HG03175 (cell line): ENCODE measurements at regions not wholly inside any gene's neighbourhood (a gene's known extent, or its start where the extent isn't known, plus 50 kb on each side); places are given as distances from the start of the nearest gene placed in this dataset.
"Not testable (repeated sequence)": the region's sequence is repeated elsewhere in the genome, so short reads cannot be mapped to it uniquely, and the experiment has no call there.

Experiments used
- ATAC-seq: cut with Tn5 transposase; IDR thresholded peaks from one replicate; pipeline ENCODE4 v1.9.1; 2021; ENCODE audit warnings: mild to moderate bottlenecking, moderate library complexity; ENCODE audit not compliant: unreplicated experiment

DNA sequence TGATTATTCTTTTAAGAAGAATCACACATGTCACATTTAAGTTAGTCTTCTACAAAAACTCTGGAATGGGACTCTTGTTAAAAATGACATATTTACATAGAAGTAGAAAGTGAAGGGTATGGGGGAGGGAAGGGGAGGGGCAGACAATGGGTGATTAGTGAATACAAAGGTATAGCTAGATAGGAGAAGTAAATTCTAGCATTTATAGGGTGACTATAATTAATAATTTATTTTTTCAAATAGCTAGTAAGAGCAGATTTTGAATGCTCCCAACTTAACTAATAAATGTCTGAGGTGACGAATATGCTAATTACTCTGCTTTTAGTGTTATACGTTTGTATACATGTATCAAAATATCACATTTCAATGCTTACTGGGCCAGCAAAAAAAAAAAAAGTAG, 59.4 kb downstream of the BLTP3B start:
- no peak for ATAC-seq

GRCh38 chr12:100078777-100079176, 63.9 kb downstream of the BLTP3B start:
- ATAC-seq: not testable (repeated sequence)

- ATAC-seq: no peak
Observed at GRCh38 chr12:100077367-100077766, 65.3 kb downstream of the BLTP3B start.

DNA sequence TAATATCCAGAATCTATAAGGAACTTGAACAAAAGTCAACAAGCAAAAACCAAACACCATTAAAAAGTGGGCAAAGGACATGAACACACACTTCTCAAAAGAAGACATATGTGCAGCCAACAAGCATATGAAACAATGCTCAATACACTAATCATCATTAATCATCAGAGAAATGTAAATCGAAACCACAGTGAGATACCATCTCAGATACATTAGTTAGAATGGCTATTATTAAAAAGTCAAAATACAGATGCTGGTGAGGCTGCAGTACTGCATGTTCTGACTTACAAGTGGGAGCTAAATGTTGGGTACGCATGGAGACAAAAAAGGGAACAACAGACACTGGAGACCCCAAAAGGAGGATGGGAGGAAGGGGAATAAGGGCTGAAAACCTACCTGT, 67.1 kb downstream of the BLTP3B start:
- ATAC-seq: no peak

DNA sequence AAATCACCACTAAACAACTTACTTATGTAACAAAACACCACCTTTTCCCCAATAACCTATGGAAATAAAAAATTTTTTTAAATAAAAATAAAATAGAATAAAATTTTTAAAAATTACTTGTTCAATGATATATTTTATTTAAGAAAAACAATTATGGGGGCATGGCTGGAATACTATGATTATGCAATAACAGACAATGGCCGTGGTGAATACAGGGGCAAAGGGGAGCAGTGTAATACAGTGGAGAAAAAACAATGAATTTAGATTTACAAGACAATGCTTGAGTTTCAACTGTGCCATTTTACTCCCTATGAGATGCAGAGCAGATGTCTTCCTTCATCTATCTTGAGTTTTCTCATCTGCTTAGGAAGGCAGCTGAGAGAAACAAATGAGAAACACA, 72.9 kb downstream of the BLTP3B start:
- no peak for ATAC-seq

GRCh38 chr12:100068305-100068704, 74.4 kb downstream of the BLTP3B start:
- no peak for ATAC-seq

DNA sequence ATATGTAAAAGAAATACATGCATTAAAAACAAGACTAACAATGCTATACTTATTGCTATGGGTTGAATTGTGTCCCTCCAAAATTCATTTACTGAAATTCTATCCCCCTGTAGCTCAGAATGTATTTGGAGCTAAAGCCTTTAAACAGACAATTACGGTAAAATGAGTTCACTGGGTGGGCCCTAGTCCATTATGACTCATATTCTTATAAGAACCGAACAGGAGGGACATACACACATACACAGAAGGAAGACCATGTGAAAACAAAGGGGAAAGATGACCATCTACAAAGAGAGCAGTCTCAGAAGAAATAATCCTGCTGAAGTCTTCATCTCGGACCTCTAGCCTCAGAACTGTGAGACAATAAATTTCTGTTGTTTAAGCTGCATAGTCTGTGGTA, 77.1 kb upstream of the ANKS1B start:
- no peak for ATAC-seq

GRCh38 chr12:100058482-100059029, 73.8 kb upstream of the ANKS1B start:
- peak; percentile 45 for ATAC-seq

DNA sequence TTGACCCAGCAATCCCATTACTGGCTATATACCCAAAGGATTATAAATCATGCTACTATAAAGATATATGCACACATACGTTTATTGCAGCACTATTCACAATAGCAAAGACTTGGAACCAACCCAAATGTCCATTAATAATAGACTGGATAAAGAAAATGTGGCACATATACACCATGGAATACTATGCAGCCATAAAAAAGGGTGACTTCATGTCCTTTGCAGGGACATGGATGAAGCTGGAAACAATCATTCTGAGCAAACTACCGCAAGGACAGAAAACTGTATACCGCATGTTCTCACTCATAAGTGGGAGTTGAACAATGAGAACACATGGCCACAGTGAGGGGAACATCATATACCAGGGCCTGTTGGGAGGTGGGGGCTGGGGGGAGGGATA, 61.5 kb upstream of the ANKS1B start:
- ATAC-seq: not testable (repeated sequence)

- ATAC-seq: no peak
Observed at GRCh38 chr12:100044266-100044665, 59.5 kb upstream of the ANKS1B start.

DNA sequence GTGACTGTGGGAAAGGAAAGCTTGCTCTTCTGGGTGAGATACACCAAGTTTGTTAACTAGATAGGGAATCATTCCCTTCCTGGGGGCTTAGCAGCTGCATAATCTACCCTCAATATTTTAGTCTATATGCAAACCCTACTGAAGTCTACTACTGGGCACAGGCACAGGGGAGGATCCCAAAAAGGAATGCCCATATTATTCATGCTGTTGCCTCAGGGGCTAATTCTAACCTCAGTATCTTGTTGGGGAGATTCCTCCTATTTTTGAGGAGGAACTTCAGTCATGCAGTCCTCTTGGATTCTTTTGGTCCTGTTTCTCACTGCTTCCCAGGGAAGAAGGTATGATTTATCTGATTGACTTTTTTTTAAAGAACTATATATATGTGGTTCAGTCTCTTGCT, 58.9 kb upstream of the ANKS1B start:
- ATAC-seq: no peak
